ENCODE measurements at regions not wholly inside any gene's neighbourhood (a gene's known extent, or its start where the extent isn't known, plus 50 kb on each side); places are given as distances from the start of the nearest gene placed in this dataset.

GRCh38 chr6:23003671-23004467, 434.5 kb downstream of the HDGFL1 start:
- FAIRE-seq (no peak), DNase-seq (ENCODE audit: low spot score) (no peak)

DNA sequence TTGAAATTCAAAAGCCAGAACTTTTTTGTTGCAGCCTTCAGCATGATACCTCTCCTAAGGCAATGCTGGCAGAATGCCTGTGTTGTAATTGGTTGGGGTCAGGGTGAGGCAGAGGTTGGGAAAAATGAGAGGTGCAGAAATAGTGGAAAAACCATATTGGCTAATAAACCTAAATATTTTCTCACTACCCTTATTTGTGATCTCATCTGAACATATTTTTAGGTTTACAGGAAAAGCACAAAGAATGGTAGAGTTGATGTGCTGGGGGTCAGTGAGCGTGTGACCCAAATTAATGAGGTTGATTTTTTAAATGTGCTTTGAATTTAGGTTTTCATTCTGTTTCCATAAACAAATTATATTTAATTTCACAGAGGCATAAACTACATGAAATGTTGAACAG, 437.3 kb downstream of the HDGFL1 start:
- DNase-seq (ENCODE audit: low spot score) = no peak
- no peak for FAIRE-seq

DNA sequence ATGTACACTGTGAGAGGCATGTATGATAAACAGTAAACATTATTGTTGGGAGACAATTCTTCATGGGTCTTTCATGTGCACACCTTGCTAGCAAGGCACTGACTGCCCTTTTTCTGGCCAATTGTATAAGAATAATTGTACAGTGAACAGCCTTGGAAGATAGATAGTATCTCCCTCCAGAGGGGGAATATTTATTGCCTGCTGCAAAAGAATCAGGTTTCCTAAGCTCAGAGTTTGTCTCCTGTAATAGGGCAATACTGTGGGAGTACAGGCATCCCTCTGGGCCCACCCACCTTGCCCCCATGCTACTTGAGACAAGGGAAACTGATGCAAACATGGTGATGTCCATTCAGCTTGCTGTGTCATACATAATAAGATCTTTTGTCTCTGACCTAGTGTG, 442.2 kb downstream of the HDGFL1 start:
- no peak for DNase-seq (ENCODE audit: low spot score)
- no peak for FAIRE-seq

- FAIRE-seq = no peak
- no peak for DNase-seq (ENCODE audit: low spot score)
Measured at GRCh38 chr6:23013776-23014175, 444.4 kb downstream of the HDGFL1 start.

- DNase-seq (ENCODE audit: low spot score) = no peak
- FAIRE-seq = no peak
Measured at GRCh38 chr6:23016696-23017095, 447.3 kb downstream of the HDGFL1 start.

DNA sequence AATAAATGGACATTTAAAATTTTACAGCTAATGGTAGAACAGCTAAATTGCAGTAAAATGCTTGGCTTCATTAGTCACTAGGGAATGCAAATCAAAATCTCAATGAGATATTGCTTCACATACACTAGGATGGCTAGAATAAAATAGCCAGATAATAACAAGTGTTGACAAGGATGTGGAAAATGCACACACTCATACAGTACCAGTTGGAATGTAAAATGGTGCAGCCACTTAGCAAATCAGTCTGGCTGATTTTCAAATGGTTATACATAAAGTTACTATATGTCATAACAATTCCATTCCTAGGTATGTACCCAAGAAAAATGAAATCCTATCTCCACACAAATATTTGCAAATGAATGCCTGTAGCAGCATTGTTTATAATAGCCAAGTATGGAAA, 452.1 kb downstream of the HDGFL1 start:
- FAIRE-seq (no peak), DNase-seq (ENCODE audit: low spot score) (no peak)

- FAIRE-seq (no peak), DNase-seq (ENCODE audit: low spot score) (no peak)
Measured at GRCh38 chr6:23027281-23027680, 457.9 kb downstream of the HDGFL1 start.

DNA sequence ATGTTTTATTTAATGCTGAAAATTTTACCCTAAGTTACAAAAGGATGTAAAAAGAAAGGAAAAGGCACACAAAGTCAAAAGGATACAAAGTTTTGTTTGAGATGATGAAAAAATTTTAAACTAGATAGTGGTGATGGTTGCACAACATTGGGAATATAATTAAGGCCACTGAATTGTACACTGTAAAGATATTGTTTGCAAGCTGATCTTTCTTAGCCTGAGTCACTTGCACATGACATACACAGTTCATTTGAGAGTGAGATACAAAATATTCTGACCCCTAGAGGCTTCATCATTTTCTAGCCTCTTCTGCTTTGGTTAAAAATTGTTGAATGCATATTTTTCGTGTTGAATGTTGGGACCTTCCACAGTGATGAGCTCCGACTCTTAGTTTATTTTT, 462.6 kb downstream of the HDGFL1 start:
- DNase-seq (ENCODE audit: low spot score) (no peak), FAIRE-seq (no peak)

DNA sequence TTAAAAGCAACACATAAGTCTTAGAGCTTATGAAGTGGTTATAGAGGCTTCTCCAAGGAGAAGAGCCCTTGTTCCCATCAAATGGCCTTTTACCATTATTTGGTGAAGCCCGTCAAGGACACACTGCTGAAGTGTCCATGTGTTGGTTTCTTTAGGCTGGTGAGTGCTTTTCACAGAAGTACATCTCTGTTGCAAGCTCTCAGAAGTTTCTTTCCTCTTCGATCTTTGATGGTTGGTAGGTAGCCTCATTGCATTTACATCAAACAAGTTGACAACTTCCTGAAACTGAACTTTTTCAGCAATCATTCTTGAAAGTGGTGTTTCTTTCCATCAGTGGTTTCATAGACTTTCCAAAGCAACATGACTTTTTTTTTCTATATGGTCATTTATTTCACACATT, 465.6 kb downstream of the HDGFL1 start:
- no peak for DNase-seq (ENCODE audit: low spot score)
- FAIRE-seq = no peak

DNA sequence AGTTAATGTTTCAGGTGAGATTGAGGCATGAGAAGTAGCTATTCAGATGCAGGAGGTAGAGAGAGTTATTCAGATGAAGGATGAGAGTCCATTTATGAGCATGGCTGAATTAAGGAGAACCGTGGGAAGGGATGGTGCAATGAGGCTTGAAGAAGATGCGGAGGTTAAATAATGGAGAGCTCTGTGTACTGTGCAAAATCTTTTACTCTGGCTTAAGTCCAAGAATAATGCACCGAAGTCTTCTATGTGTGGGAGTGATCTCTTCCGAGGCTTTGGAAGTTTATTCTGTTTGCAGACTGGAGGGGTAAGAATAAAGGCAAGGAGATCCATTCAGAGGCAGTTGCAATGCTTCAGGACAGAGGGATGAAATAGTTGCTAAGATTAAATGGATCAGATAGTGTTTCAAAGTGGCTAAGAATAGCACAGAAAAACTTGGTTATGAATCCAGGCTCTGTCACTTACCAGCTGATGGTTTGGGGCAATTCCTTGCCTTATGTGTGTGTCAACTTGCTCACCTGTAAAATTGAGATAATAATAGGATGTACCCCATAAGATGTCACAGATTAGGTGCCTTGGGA, 467.1 kb downstream of the HDGFL1 start:
- FAIRE-seq (no peak), DNase-seq (ENCODE audit: low spot score) (no peak)

GRCh38 chr6:23040899-23041298, 471.5 kb downstream of the HDGFL1 start:
- DNase-seq (ENCODE audit: low spot score) (no peak), FAIRE-seq (no peak)

DNA sequence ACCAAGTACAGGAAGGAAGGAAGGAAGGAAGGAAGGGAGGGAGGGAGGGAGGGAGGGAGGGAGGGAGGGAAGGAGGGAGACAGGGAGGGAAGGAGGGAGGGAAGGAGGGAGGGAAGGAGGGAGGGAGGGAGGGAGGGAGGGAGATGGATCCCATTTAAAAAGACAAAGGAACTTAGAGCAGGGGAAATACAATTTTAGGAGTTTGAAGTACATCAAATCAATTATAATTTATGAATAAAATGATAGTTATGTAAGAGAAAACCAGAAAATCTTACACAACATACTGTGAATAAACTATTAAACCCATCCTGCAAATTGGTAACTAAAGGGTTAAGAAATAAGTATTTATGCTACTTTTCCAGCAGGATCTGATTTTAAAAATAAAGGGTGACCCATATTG, 475.9 kb downstream of the HDGFL1 start:
- no peak for DNase-seq (ENCODE audit: low spot score)
- no peak for FAIRE-seq

DNA sequence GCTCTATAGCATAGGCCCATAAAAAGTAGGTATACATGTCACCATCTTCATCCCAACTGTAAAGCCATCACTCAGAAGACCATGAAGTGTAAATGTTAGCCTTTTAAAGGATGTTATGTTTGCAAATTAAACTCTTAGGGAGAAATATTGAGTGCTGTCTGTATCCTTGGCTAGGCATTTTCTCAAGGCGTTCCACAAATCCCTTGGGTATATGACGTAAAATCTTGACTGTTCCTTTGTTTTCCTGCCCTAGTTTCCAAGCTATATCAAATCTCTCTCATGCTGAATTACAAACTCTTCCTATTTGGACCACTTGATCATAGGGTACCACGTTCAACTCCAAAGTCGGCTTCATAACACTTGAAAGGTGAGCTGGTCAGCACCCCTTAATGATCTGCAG, 486.2 kb downstream of the HDGFL1 start:
- no peak for DNase-seq (ENCODE audit: low spot score)
- FAIRE-seq = no peak

DNA sequence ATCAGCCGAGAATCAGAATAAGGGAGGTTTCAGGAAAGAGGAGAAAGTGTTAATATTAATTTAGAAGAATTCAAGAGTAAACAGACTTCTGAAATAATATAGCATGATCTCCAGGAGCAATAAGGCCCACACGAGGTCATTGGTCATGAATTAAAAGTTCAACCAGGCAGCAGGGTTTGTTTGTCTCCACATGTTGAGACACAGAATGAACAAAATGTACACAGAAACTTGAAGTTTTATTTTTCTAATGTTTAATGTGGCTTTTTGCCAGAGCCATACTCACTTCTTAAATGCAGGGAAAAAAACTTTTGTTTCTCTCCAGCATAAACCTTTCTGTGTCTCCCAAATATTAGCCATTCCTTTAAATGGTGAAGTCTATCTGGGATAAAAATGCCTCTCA, 504.5 kb downstream of the HDGFL1 start:
- DNase-seq (ENCODE audit: low spot score) (no peak), FAIRE-seq (no peak)

GRCh38 chr6:23077772-23078171, 508.4 kb downstream of the HDGFL1 start:
- no peak for DNase-seq (ENCODE audit: low spot score)
- FAIRE-seq = no peak

GRCh38 chr6:23081701-23082100, 512.3 kb downstream of the HDGFL1 start:
- FAIRE-seq = no peak
- no peak for DNase-seq (ENCODE audit: low spot score)

DNA sequence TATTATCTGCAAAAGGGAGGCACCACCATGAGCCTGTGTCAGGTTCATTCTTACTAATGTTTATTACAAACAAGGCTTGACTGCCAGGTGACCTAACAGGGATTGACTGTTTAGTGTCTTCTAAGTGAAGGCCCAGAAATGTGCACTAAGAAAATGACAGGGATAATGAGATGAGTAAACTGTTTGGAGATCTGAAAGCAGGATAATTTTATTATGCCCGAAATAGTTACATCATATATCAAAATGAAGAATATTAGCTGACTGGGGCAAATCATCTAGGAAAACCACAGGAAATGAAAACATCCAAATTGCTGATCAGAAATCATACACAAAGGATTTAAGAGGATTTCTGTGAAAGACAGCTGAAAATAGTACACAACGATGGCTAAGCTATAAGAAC, 516.7 kb downstream of the HDGFL1 start:
- DNase-seq (ENCODE audit: low spot score) = no peak
- no peak for FAIRE-seq

DNA sequence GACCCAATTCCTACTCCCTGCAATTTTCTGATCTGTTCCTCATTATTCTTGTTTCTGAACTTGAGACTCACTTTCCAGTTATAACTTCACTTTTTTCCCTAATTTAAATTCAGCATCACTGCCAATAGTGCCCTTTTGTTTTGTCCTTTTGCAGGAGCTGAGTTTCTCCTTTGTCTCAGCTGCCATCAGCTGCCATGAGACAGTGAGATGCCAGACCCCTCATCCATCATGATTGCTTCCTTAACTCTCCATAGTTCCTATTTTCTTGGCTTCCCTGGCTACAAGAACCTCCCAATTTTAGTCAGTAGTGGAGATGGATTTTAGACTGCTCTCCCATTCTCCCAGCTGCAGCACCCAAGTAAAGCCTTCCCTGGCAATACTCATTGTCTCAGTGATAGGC, 518.1 kb downstream of the HDGFL1 start:
- no peak for FAIRE-seq

DNA sequence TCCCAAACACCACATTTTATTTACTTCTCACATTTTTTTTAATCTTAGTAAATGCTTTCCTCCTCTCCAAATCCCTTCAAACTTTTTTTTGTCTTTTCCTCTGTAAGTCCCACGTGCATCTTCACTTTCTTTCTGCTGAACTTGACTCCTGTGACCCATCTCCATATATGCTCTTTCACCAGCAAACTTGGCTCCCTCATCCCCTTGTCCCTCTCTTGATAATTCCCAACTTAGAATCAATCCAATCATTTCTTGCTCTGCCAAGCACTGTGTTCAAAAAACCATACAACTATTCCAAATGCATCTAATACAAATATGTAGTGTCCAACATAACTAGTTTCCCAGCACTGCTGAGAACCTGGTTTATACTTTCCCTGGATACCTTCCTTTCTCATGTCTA, 519.4 kb downstream of the HDGFL1 start:
- DNase-seq (ENCODE audit: low spot score) = no peak
- no peak for FAIRE-seq

More for the DNA sequence above, 518.1 kb downstream of the HDGFL1 start:
- no peak for DNase-seq (ENCODE audit: low spot score)

DNA sequence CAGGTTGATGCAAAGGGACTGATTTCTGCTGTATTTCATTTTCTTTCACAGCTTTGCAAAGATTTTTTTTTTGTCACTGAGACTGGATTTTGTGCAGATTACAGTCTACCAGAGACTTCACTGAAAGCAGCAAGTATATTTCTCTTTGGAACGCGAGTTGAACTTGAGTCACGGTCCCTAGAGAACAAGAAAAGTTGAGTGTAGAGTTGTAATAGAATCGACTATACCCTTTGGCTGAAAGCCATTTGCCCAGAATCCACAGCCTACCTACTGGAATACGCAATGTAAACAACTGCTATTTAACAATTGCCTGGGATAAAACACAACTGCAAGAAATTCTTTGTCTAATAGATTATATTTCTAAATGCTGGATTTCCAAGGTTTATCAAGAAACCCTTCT, 520.6 kb downstream of the HDGFL1 start:
- FAIRE-seq (no peak), DNase-seq (ENCODE audit: low spot score) (no peak)

- FAIRE-seq (no peak), DNase-seq (ENCODE audit: low spot score) (no peak)
Measured at GRCh38 chr6:23091795-23092194, 522.4 kb downstream of the HDGFL1 start.

- FAIRE-seq = no peak
- no peak for DNase-seq (ENCODE audit: low spot score)
Measured at GRCh38 chr6:23096876-23097275, 527.5 kb downstream of the HDGFL1 start.

DNA sequence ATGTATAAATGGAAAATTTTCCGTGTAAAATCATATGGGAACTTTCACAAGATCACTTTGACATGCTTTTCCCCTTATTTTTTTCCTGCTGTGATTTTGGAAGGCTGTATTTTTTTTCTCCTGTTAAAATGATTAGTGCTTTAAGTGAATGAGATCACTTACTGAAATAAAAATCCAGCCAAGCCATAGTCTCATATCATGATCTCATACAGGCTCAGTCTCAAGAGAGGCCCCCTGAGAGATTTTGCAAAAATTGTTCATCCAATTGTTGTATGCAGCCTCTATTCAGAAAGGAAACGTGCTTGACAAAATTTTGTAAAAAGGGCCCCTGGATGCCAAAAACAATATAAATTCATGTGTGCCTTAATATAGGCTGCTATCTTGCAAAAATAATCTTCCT, 528.2 kb downstream of the HDGFL1 start:
- no peak for DNase-seq (ENCODE audit: low spot score)

More for the DNA sequence above, 528.2 kb downstream of the HDGFL1 start:
- FAIRE-seq = no peak
